Memory B cell (primary cell): ENCODE measurements at regions not wholly inside any gene's neighbourhood (a gene's known extent, or its start where the extent isn't known, plus 50 kb on each side); places are given as distances from the start of the nearest gene placed in this dataset.
"Not testable (repeated sequence)": the region's sequence is repeated elsewhere in the genome, so short reads cannot be mapped to it uniquely, and the experiment has no call there.

Experiments
- ATAC-seq: fragments of 150-1000 bp; cut with Tn5 transposase; 2 replicates; pipeline ENCODE4 v1.10.0; 2021; ENCODE audit warnings: low read depth, mild to moderate bottlenecking, moderate library complexity
- DNase-seq, 2 donors: peaks; one replicate each; pipeline ENCODE4 v3.0.0; 2022; ENCODE audit warnings: low spot score in 2 of 2
- H3K27ac Mint-ChIP-seq: one replicate; pipeline ENCODE4 v1.8.0; 2022; ENCODE audit warnings: mild to moderate bottlenecking, moderate library complexity, mixed read lengths
- H3K27me3 Mint-ChIP-seq: one replicate; pipeline ENCODE4 v1.8.0; 2022; ENCODE audit warnings: mixed read lengths
- H3K36me3 Mint-ChIP-seq: one replicate; pipeline ENCODE4 v1.8.0; 2022; ENCODE audit warnings: mild to moderate bottlenecking, mixed read lengths
- H3K4me1 Mint-ChIP-seq: one replicate; pipeline ENCODE4 v1.8.0; 2022; ENCODE audit warnings: mixed read lengths
- H3K4me3 Mint-ChIP-seq: one replicate; pipeline ENCODE4 v1.8.0; 2022; ENCODE audit warnings: mild to moderate bottlenecking, moderate library complexity, mixed read lengths
- H3K9me3 Mint-ChIP-seq: one replicate; pipeline ENCODE4 v1.8.0; 2022; ENCODE audit warnings: mixed read lengths

DNA sequence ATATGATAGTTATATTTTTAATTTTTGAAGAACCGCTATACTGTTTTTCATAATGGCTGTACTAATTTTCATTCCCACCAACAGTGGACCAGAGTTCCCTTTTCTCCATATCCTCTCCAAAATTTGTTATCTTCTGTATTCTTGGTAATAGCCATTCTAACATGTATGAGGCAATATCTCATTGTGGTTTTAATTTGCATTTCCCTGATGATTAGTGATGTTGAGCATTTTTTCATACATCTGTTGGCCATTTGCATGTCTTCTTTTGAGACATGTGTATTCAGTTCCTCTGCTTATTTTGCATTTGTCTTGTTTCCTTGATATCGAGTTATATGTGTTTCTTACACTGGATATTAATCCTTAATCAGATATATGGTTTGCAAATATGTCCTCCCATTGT, 770.8 kb upstream of the MBL2 start:
- DNase-seq (no peak), ATAC-seq (no peak)
- no peaks in the 10 kb centered on the region for H3K4me1 Mint-ChIP-seq

DNA sequence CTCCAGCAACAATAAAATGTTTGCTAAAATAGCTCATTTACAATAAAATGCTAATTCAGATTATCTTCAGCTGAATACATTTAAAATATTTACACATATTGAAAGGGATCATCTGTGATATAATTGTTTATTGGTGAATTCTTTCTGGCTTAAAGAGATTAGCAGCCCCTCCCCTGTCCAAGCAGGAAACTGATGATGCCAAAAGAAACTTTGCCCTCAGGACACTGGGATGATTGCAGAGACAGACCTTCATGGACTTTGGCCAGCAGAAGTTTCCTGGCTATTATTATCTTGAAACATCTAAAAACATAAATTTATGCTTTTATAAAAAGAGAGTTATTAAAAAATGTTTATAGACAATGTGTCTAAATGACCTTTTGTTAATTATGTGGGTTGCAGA, 764.9 kb upstream of the MBL2 start:
- no peak for DNase-seq
- no peaks in the 10 kb centered on the region for H3K36me3 Mint-ChIP-seq
- H3K4me1 Mint-ChIP-seq: no peaks in the 10 kb centered on the region
- ATAC-seq: no peak
- no peak overlapping the region for H3K27ac Mint-ChIP-seq
- no peak overlapping the region for H3K4me3 Mint-ChIP-seq
- peaks cover 8% of the 10 kb centered on the region for H3K9me3 Mint-ChIP-seq
- H3K27me3 Mint-ChIP-seq: no peaks in the 10 kb centered on the region

More for the DNA sequence above, 770.8 kb upstream of the MBL2 start:
- Mint-ChIP-seq H3K27me3 (no peaks in the 10 kb centered on the region), H3K4me3 (no peak overlapping the region), H3K27ac (no peak overlapping the region), H3K9me3 (peaks cover 5% of the 10 kb centered on the region), H3K36me3 (no peaks in the 10 kb centered on the region)

DNA sequence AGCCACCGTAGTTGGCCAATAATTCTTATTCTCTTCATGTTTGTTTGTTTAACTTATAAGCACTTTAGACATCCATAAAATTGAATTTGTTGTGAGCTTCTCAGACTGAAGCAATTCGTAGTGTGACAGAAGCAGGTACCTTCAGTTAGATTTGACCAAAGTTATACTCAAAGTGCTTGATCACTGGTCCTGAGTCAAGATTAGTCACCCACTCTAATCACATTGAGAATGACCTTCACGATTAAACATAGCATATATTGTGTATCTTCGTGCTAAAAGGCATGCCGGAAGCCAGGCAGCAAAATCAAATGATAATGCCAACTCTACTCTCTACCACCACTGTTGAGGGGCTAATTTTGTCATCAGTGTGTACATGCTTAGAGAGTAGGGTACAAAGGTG, 763.7 kb upstream of the MBL2 start:
- DNase-seq: no peak
- Mint-ChIP-seq H3K27me3 (no peaks in the 10 kb centered on the region), H3K4me1 (no peaks in the 10 kb centered on the region), H3K4me3 (no peak overlapping the region), H3K9me3 (peaks cover 8% of the 10 kb centered on the region), H3K27ac (no peak overlapping the region), H3K36me3 (no peaks in the 10 kb centered on the region)
- no peak for ATAC-seq

DNA sequence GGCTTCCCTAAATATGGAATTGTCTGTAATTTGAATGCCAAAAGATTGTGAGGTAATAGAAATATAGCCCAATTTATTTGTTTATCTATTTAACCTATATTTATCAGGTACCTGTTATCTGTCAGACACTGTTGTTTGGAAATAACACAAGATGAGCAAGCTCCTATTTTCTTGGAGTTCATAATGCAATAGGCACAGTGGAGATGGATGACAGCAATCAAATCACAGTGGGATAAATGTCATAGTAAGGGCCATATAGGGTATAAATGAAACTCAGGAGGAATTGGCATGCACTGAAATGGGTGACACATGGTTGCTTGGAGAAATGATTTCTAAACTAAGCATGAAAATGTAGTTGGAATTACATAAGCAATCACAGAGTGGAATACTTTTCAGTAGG, 761.8 kb upstream of the MBL2 start:
- no peak for DNase-seq
- H3K27ac Mint-ChIP-seq: no peak overlapping the region
- H3K4me1 Mint-ChIP-seq: no peaks in the 10 kb centered on the region
- peaks cover 6% of the 10 kb centered on the region for H3K9me3 Mint-ChIP-seq
- H3K36me3 Mint-ChIP-seq: no peaks in the 10 kb centered on the region
- no peaks in the 10 kb centered on the region for H3K27me3 Mint-ChIP-seq
- ATAC-seq: no peak
- H3K4me3 Mint-ChIP-seq: no peak overlapping the region

DNA sequence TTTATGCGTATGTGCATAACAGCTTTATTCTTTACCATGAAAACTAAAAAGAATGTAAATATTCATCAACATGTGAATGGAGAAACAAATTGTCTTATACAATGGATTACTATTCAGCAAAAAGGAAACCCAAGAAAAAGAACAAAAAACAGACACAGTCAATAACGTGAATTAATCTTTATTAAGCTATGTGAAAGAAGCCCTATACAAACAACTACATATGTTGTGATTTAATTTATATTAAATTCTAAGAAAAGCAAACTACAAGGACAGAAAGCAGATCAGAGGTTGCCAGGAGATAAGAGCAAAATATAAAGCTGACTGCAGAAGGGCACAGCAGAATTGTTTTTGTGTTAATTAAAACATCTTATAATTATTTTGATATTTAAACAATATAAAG, 756.4 kb upstream of the MBL2 start:
- H3K4me1 Mint-ChIP-seq: no peaks in the 10 kb centered on the region
- H3K27ac Mint-ChIP-seq: no peak overlapping the region
- ATAC-seq (no peak), DNase-seq (no peak)
- no peaks in the 10 kb centered on the region for H3K27me3 Mint-ChIP-seq
- no peaks in the 10 kb centered on the region for H3K36me3 Mint-ChIP-seq
- H3K9me3 Mint-ChIP-seq: peaks cover 2% of the 10 kb centered on the region
- no peak overlapping the region for H3K4me3 Mint-ChIP-seq

DNA sequence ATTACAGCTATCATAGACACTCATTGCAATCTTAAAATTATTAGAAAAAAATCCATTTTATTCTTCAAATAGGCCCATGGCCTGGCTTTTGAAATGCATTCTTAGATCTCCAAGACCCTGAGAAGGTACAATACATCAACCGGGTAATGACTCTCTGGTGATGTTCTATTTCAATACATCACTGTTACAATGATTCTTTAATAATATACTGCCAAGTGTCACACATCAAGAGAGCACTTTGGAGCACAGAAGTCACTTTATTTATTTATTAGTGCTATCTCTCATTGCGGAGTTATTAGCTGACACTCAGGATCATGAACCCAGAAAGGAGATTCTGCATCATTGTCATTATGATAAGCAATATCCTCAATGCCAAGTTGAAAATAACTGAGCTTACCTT, 748.5 kb upstream of the MBL2 start:
- H3K27me3 Mint-ChIP-seq: no peaks in the 10 kb centered on the region
- H3K27ac Mint-ChIP-seq: no peak overlapping the region
- DNase-seq (no peak), ATAC-seq (no peak)
- peaks cover 5% of the 10 kb centered on the region for H3K9me3 Mint-ChIP-seq
- H3K4me3 Mint-ChIP-seq: no peak overlapping the region
- no peaks in the 10 kb centered on the region for H3K36me3 Mint-ChIP-seq
- H3K4me1 Mint-ChIP-seq: no peaks in the 10 kb centered on the region

DNA sequence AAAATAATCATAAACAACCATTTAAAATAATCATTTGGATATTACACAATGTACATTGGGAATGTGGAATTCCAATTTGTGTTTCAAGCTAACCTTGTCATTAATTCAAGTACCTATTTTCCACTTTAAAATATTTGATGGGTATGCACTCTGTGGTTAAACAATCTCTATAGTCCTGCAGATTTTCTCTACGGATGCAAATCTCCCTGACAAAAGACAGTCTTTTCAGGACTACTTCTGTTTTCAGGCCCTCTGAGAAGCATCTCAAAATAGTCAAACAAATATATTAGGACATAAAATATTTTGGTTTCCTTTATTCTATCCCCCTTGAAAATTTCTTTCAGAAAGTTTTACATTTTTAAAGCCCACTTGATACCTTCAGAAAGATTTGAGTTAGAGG, 735.6 kb upstream of the MBL2 start:
- no peak for ATAC-seq
- DNase-seq: no peak
- H3K4me3 Mint-ChIP-seq: no peak overlapping the region
- no peaks in the 10 kb centered on the region for H3K36me3 Mint-ChIP-seq
- H3K27ac Mint-ChIP-seq: no peak overlapping the region
- no peaks in the 10 kb centered on the region for H3K27me3 Mint-ChIP-seq
- peaks cover 9% of the 10 kb centered on the region for H3K9me3 Mint-ChIP-seq
- H3K4me1 Mint-ChIP-seq: no peaks in the 10 kb centered on the region

DNA sequence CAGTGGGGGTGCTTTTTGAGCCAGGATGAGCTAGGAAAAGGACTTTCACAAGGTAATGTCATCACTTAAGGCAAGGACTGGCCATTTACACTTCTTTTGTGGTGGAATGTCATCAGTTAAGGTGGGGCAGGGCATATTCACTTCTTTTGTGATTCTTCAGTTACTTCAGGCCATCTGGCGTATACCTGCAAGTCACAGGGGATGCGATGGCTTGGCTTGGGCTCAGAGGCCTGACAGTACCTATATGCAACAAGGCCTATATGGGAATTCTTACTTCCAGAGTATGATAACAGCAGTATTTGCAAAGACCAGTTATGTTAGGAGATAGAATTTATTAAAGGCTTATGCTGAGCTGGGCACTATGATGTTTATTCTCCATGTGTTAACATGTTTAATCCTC, 731.9 kb upstream of the MBL2 start:
- not testable (repeated sequence) for H3K4me3 Mint-ChIP-seq, H3K27ac Mint-ChIP-seq, ATAC-seq, H3K4me1 Mint-ChIP-seq, DNase-seq, H3K36me3 Mint-ChIP-seq, H3K27me3 Mint-ChIP-seq
- H3K9me3 Mint-ChIP-seq: peaks cover 14% of the 10 kb centered on the region

DNA sequence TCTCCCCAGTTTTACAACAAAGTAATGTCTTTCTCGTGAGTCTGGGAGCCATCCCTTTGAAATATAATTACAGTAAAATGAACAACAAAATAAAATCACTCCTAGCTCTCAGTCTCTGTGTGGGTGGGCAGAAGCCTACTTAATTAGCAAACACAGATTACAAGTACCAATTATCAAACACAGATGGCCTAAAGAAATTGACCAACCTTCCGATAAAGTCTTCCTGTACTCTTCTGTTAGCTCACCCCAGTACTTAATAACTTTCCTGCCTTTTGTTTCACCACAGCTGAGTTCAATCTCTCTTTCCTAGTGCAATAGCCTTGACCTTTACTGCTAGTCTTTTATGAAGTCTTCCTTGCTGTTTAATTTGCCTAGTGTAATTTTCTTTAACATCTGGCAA, 719.2 kb upstream of the MBL2 start:
- H3K36me3 Mint-ChIP-seq: no peaks in the 10 kb centered on the region
- no peak for ATAC-seq
- no peaks in the 10 kb centered on the region for H3K27me3 Mint-ChIP-seq
- H3K4me3 Mint-ChIP-seq: no peak overlapping the region
- no peak overlapping the region for H3K27ac Mint-ChIP-seq
- H3K9me3 Mint-ChIP-seq: peaks cover 5% of the 10 kb centered on the region
- DNase-seq: no peak
- no peaks in the 10 kb centered on the region for H3K4me1 Mint-ChIP-seq

DNA sequence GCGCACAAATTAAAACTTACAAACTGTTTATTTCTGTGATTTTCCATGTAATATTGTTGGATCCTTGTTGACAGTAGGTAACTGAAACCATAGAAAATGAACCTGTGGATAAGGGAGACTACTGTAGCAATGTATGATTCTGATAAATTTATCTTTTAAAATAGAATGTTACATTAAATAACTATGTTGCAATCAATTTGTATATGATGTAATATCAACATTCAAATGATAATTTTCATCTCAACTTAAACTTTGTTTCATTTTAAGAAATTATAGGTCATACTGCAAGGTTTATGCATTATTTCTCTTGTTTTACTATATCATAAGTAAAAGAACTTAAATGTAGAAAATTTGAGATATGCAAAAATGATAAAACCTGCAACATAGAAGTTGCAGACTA, 718.0 kb upstream of the MBL2 start:
- peaks cover 3% of the 10 kb centered on the region for H3K36me3 Mint-ChIP-seq
- H3K27me3 Mint-ChIP-seq: no peaks in the 10 kb centered on the region
- no peak overlapping the region for H3K27ac Mint-ChIP-seq
- H3K4me1 Mint-ChIP-seq: no peaks in the 10 kb centered on the region
- H3K4me3 Mint-ChIP-seq: no peak overlapping the region
- ATAC-seq (no peak), DNase-seq (no peak)
- H3K9me3 Mint-ChIP-seq: peaks cover 7% of the 10 kb centered on the region

DNA sequence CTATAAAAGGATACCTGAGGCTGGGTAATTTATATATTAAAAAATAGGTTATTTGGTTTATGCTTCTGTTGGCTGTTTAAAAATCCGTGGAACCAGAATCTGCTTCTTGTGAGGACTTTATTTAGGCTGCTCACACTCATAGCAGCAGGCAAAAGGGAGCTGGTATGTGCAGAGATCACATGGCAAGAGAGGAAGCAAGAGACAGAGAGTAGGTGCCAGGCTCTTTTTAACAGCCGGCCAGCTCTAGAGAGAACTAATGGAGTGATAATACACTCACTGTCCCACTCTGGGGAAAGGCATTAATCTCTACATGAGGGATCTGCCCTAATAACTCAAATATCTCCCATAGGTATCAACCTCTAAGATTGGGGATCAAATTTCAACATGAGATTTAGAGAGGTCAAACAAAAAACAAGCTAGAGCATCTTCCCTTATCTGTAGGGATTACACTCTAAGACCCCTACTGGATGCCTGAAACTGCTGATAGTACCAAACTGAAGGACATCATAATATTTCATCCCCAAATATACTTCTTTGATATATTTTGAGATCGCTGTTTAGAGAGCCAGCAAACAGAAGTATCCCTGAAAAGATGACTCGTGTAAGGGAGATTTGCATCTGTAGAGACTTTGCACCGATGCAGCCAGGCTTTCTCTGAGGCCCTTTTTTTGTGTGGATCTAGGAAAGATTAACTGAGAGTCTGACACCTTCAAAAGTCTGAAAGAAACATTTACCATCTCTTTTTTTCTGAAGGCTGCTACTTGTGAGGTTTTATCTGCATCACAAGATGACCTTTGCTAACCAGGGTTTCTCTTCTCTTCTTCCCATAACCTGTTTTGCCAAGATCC, 717.0 kb upstream of the MBL2 start:
- no peak for DNase-seq
- H3K27ac Mint-ChIP-seq: no peak overlapping the region
- no peaks in the 10 kb centered on the region for H3K27me3 Mint-ChIP-seq
- no peak for ATAC-seq
- H3K4me3 Mint-ChIP-seq: no peak overlapping the region
- H3K4me1 Mint-ChIP-seq: no peaks in the 10 kb centered on the region
- peaks cover 3% of the 10 kb centered on the region for H3K36me3 Mint-ChIP-seq
- H3K9me3 Mint-ChIP-seq: peaks cover 10% of the 10 kb centered on the region

DNA sequence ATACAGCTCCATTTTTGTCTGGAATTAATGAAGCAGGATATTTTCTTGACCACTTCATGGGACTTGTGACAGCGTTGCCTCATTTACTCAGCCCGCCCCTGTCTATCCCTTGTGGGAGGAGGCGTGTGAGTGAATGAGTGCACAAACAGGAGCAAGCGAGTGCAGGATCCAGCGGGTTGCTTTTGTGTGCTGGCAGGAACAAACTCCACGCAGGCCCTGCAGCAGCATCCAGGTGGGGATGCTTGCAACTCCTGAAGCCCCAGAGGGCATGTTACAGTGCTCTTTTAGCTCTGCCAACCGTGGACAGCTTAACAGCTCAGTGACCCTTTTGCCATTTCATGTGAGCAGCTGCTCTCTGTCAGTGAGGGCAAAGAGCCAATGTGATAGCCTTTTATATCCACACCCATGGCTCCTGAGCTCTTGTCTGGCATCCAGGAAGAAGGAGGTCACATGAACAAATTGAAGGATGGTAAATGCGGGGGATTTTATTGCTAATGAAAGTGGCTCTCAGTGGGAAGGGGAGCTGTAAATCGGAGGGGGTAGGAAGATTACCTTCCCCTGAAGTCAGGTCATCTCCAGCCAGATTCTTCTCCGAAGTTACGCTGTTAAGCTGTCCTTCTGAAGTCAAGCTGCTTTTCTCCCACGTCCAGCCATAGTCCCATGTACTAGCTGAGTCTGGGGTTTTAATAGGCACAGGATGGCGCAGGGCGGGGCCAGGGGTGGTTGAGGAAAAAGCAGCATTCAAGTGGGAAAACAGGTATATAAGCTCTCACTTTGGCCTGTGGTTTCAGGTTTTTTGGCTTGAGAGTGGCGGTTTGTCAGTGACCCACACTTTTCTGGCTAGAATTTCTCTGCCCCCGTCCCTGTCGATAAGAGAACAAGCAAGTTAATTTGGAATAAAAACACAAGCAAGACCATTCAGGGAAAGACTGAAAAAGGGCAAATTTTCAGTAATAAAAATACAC, 714.7 kb upstream of the MBL2 start:
- DNase-seq (no peak), ATAC-seq (no peak)
- Mint-ChIP-seq H3K36me3 (peaks cover 3% of the 10 kb centered on the region), H3K4me1 (no peaks in the 10 kb centered on the region), H3K9me3 (peaks cover 5% of the 10 kb centered on the region), H3K4me3 (no peak overlapping the region), H3K27me3 (no peaks in the 10 kb centered on the region), H3K27ac (no peak overlapping the region)

DNA sequence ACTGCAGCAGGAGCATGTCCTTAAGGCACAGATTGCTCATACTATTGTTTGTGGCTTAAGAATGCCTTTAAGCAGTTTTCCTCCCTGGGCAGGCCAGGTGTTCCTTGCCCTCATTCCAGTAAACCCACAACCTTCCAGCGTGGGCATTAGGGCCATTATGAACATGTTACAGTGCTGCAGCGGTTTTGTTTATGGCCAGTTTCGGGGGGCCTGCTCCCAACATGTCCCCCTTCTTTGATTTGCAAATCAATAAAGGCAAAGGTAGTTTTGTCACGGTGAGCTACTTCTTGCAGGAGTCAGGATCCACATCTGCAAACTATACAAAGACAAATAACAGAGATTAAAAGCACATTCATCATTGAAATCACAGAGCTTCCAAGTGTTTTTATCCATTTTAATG, 712.8 kb upstream of the MBL2 start:
- H3K27ac Mint-ChIP-seq, H3K4me3 Mint-ChIP-seq, H3K9me3 Mint-ChIP-seq, H3K27me3 Mint-ChIP-seq, ATAC-seq, H3K36me3 Mint-ChIP-seq, DNase-seq, H3K4me1 Mint-ChIP-seq: not testable (repeated sequence)

DNA sequence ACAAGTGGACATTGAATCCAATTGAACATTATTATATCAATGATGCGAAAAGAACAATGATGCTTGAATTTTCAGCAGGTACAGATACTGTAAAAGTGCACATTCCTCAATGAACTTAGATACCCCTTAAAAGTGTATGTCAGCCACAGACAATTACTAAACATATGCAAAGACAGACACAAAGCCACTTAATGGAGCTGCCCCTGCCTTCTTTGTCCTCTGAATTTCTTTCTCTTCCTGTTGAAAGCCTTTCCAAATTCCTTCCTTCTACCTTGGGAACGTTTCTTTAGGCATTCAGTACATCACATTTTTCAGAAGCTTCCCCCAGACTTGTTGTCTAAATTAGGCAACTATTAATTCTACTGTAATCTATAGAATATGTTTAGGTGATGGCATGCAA, 706.8 kb upstream of the MBL2 start:
- no peak for ATAC-seq
- H3K9me3 Mint-ChIP-seq: no peaks in the 10 kb centered on the region
- H3K36me3 Mint-ChIP-seq: no peaks in the 10 kb centered on the region
- no peaks in the 10 kb centered on the region for H3K4me1 Mint-ChIP-seq
- no peak for DNase-seq
- no peak overlapping the region for H3K4me3 Mint-ChIP-seq
- no peaks in the 10 kb centered on the region for H3K27me3 Mint-ChIP-seq
- no peak overlapping the region for H3K27ac Mint-ChIP-seq
